ENCODE measurements at regions not wholly inside any gene's neighbourhood (a gene's known extent, or its start where the extent isn't known, plus 50 kb on each side); places are given as distances from the start of the nearest gene placed in this dataset.

DNA sequence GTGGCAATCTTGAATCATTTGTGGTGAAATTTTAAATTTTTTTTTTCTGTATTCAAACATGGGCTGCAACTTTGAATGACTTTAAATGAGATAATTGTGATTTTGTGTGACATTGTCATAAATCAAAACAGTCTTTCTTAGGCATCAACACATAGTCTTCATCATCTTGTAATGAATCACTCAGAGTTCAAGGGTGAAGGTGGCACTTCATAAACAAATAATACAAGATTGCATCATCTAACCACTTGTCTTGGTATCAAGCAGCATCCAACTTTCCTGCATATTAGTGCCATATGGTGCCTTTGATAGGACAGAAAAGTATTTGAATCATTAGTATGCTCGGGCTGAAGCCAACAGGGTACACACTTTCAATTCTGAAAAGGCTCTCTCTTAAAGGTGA lies 392.4 kb upstream of the GOT2 start:
- 74 to 78% methylated on average over 1 of the region's 1 CpG for WGBS, 2 donors
- no peak for TF ChIP-seq POLR2A (IDR thresholded peaks at IDR 0.05)
- TF ChIP-seq, protein P1, sequence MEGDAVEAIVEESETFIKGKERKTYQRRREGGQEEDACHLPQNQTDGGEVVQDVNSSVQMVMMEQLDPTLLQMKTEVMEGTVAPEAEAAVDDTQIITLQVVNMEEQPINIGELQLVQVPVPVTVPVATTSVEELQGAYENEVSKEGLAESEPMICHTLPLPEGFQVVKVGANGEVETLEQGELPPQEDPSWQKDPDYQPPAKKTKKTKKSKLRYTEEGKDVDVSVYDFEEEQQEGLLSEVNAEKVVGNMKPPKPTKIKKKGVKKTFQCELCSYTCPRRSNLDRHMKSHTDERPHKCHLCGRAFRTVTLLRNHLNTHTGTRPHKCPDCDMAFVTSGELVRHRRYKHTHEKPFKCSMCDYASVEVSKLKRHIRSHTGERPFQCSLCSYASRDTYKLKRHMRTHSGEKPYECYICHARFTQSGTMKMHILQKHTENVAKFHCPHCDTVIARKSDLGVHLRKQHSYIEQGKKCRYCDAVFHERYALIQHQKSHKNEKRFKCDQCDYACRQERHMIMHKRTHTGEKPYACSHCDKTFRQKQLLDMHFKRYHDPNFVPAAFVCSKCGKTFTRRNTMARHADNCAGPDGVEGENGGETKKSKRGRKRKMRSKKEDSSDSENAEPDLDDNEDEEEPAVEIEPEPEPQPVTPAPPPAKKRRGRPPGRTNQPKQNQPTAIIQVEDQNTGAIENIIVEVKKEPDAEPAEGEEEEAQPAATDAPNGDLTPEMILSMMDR (IDR thresholded peaks at IDR 0.05), result no peak
- DNase-seq, result no peak

DNA sequence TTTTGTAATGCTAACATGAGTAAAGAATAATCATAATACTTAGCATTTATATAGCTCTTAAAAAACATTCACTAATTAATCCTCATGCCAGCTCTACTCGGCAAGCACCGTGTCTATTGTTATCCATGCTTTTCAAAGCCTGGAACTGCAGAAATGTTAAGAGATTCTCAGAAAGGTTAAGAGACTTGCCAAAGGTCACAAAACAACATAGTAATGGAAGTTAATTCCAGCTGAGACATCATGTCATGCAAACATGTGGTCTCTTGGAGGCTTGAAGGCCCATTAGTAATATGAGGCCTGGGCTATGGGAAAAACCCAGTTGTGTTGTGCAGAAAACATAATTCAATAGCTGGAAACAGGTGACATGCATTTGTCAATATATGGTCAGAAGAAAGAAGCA lies 389.9 kb upstream of the GOT2 start:
- no peak for DNase-seq
- WGBS, 2 donors, result 58 to 62% methylated on average over 2 of the region's 2 CpGs
- H3K9me3 ChIP-seq, result no peaks in the 10 kb centered on the region
- H3K27ac ChIP-seq, result no peak overlapping the region
- no peak overlapping the region for H3K4me3 ChIP-seq (replicated peaks in 1 of 3)
- no peaks in the 10 kb centered on the region for H3K36me3 ChIP-seq
- H3K27me3 ChIP-seq, result no peaks in the 10 kb centered on the region
- intact Hi-C loops (cut with DNase I), result no loop called here
- TF ChIP-seq, protein P1 (IDR thresholded peaks at IDR 0.05), result no peak
- no peak for TF ChIP-seq POLR2A (IDR thresholded peaks at IDR 0.05)
- H3K4me1 ChIP-seq, result no peaks in the 10 kb centered on the region

More for the DNA sequence above, 392.4 kb upstream of the GOT2 start:
- intact Hi-C loops (cut with DNase I), result no loop called here
- Histone ChIP-seq H3K4me3 (replicated peaks in 1 of 3) (no peak overlapping the region), H3K36me3 (no peaks in the 10 kb centered on the region), H3K4me1 (no peaks in the 10 kb centered on the region), H3K27me3 (no peaks in the 10 kb centered on the region), H3K27ac (no peak overlapping the region), H3K9me3 (no peaks in the 10 kb centered on the region)

DNA sequence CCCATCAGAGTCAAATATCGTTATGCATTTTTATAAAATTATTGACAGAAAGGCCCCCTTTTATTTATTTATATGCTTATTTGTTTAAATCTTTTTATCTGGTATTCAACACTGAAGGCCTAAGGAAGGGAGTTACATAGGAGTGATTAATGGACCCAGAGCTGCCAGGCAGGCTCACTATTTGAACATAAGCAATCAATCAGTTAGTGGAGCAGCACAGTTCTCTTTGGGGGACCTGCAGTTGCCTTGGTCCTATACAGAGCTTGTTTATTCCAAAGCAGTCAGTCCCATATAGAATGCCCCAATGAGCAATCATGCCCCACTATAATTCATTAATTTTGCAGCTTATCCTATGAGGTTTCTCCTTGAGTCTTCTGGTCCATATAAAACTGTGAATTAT lies 389.4 kb upstream of the GOT2 start:
- no peaks in the 10 kb centered on the region for H3K4me1 ChIP-seq
- no peaks in the 10 kb centered on the region for H3K9me3 ChIP-seq
- TF ChIP-seq, protein P1 (IDR thresholded peaks at IDR 0.05), result no peak
- no peak for TF ChIP-seq POLR2A (IDR thresholded peaks at IDR 0.05)
- no peaks in the 10 kb centered on the region for H3K36me3 ChIP-seq
- no peak overlapping the region for H3K27ac ChIP-seq
- WGBS, 2 donors, result 80 to 93% methylated on average over 1 of the region's 1 CpG
- H3K27me3 ChIP-seq, result no peaks in the 10 kb centered on the region
- intact Hi-C loops (cut with DNase I), result no loop called here
- H3K4me3 ChIP-seq (replicated peaks in 1 of 3), result no peak overlapping the region
- no peak for DNase-seq

DNA sequence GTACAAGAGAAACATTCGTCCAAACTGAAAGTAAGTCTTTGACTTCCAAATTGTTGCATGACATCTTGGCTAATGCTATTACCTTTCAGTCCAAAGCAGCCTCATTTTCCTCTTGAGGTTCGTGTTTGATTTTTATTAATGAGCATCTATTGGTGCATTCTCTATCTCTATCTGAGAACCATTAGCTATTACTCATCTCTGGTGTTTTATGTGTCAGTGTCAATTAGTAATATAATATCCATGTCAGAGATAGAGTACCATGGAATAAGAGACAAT lies 388.1 kb upstream of the GOT2 start:
- intact Hi-C loops (cut with DNase I), result no loop called here
- Histone ChIP-seq H3K9me3 (no peaks in the 10 kb centered on the region), H3K4me1 (no peaks in the 10 kb centered on the region), H3K4me3 (replicated peaks in 1 of 3) (no peak overlapping the region), H3K36me3 (no peaks in the 10 kb centered on the region), H3K27ac (no peak overlapping the region), H3K27me3 (no peaks in the 10 kb centered on the region)
- 63 to 78% methylated on average over 2 of the region's 2 CpGs for WGBS, 2 donors
- no peak for DNase-seq
- no peak for TF ChIP-seq POLR2A (IDR thresholded peaks at IDR 0.05)
- TF ChIP-seq, protein P1 (IDR thresholded peaks at IDR 0.05), result no peak

DNA sequence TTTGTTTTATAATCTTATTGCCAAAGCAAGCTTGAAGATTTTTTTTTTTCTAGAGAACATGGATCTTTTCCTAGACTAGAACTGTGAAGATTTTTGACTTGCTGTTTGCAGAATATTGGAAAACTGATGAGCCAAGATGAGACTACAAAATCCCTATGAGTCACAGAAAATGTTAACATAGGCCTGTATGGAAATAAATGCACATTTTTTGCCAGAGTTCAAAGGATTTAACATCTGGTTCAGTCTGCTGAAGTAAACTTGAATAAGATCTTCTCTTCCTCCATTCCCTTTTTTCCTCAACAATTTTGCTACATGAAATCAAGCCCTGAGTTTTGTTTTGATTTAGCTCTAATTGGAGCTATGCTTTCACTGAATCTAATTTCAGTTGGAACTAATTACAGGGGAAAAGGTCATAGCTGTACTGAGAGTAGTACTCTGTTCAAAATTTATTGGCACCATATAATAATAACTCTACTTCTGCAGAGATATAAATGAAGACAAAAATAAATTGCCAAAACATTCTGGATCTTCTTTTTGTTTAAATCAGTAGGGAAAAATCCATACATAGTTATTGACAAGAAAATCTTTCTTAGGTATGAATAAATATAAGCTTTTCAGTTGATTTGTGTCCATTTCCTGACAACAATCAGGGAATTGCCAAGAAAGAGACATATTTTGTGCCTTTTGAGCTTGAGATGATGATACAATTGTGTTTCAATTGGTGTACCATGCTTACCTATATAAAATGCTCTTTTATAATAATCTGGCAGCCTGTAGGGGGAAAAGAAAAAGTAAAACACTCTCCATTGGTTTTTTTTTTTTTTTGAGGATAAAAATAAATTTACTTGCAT lies 387.5 kb upstream of the GOT2 start:
- TF ChIP-seq, protein P1 (IDR thresholded peaks at IDR 0.05), result no peak
- TF ChIP-seq POLR2A (IDR thresholded peaks at IDR 0.05), result no peak
- no peaks in the 10 kb centered on the region for H3K4me1 ChIP-seq
- no peaks in the 10 kb centered on the region for H3K9me3 ChIP-seq
- intact Hi-C loops (cut with DNase I), result no loop called here
- no peak overlapping the region for H3K4me3 ChIP-seq (replicated peaks in 1 of 3)
- no peaks in the 10 kb centered on the region for H3K36me3 ChIP-seq
- H3K27me3 ChIP-seq, result no peaks in the 10 kb centered on the region
- no peak overlapping the region for H3K27ac ChIP-seq
- DNase-seq, result no peak
